Heart left ventricle (tissue), 16 donors: ENCODE measurements at regions not wholly inside any gene's neighbourhood (a gene's known extent, or its start where the extent isn't known, plus 50 kb on each side); places are given as distances from the start of the nearest gene placed in this dataset.

Experiments used
- ATAC-seq, 4 donors: fragments of 200-7000 bp; cut with Tn5 transposase; one replicate each; pipeline ENCODE4 v1.9.1; 2020 to 2022; ENCODE audit warnings: moderate library complexity in 4 of 4, mild to moderate bottlenecking in 3 of 4, moderate number of reproducible peaks in 1 of 4
- DNase-seq, 5 donors: peaks; one replicate each; pipeline ENCODE4 v3.0.0-alpha.2; 2020
- H3K27ac ChIP-seq, 12 donors: fragments of 200-600 bp; sonication (generic) in 4 of 12; one replicate each; pipeline versions ENCODE4 v1.5.0 to v1.8.0; 2016 to 2022; ENCODE audit warnings: mild to moderate bottlenecking in 2 of 12
- H3K27me3 ChIP-seq, 9 donors: fragments of 200-600 bp; sonication (generic) in 2 of 9; one replicate each; pipeline versions ENCODE4 v1.5.1 to v1.8.0; 2016 to 2022; ENCODE audit warnings: mild to moderate bottlenecking in 3 of 9
- H3K36me3 ChIP-seq, 9 donors: fragments of 200-600 bp; sonication (generic) in 2 of 9; one replicate each; pipeline versions ENCODE4 v1.5.0 to v1.8.0; 2018 to 2022; ENCODE audit warnings: mild to moderate bottlenecking in 2 of 9
- H3K4me1 ChIP-seq, 12 donors: fragments of 200-600 bp; sonication (generic) in 4 of 12; one replicate each; pipeline versions ENCODE4 v1.5.0 to v1.8.0; 2016 to 2022; ENCODE audit warnings: mild to moderate bottlenecking in 3 of 12
- H3K4me3 ChIP-seq, 12 donors: fragments of 200-600 bp; sonication (generic) in 4 of 12; one replicate each; pipeline versions ENCODE4 v1.5.0 to v1.8.0; 2017 to 2022; ENCODE audit warnings: mild to moderate bottlenecking in 9 of 12, moderate library complexity in 4 of 12
- H3K9me3 ChIP-seq, 12 donors: fragments of 200-600 bp; sonication (generic) in 4 of 12; one replicate each; pipeline versions ENCODE4 v1.5.0 to v1.8.0; 2016 to 2022; ENCODE audit warnings: mild to moderate bottlenecking in 1 of 12
- CTCF ChIP-seq, 12 donors: fragments of 200-600 bp; sonication (generic) in 4 of 12; IDR thresholded peaks; one replicate each; pipeline versions ENCODE4 v1.5.0 to v1.8.0; 2018 to 2022; ENCODE audit warnings: antibody characterized with exemption in 12 of 12, mild to moderate bottlenecking in 5 of 12
- POLR2A ChIP-seq, 2 donors: fragments of 450-650 bp; IDR thresholded peaks; one replicate each; pipeline ENCODE4 v1.6.1; 2017; ENCODE audit warnings: antibody characterized with exemption in 2 of 2, mild to moderate bottlenecking in 2 of 2, moderate library complexity in 2 of 2
- WGBS, 4 donors: extraction: QIAGEN DNeasy Blood & Tissue Kit in 2 of 4; methylation state at CpG; one replicate each; pipeline versions ENCODE4 v1.1.5 to v1.1.7; 2013 to 2018; 5-methylcytosine and 5-hydroxymethylcytosine counted together
- intact Hi-C, 10 donors: fragments of 100-400 bp; cut with DNase I; formaldehyde crosslinking; loops; one replicate each; pipeline versions ENCODE4 v1.11.1 to v1.14.2; 2022
- donor health status: ischemic (EF 13 %, LVEDD 7.1; RV severe dilation, severe dysfunction).
- donor health status: healthy with polysubstance abuse.
- donor health status: DM: no; HTN: yes; CAD: no.
- donor health status: DM: no; HTN: no; CAD: no.
- donor health status: ischemic (EF 25% LVEDD 6.9; RV normal size, moderate dysfunction).
- donor health status: ischemic (EF 25% LVEDD 5.7; RV mildly dilated, moderate dysfunction).
- donor health status: healthy.
- donor health status: DM: yes; HTN: yes; CAD: no.
- donor health status: ischemic (EF 35%, LVEDD 5.7; RV mildly dilated, moderate dysfunction).
- donor health status: nonischemic (EF 11% LVEDD 7.7; RV severe dilation, severe dysfunction).
- donor health status: DM: yes; HTN: yes; CAD: no.
- donor health status: PGD.
- donor health status: ischemic (EF 29% LVEDD 5.4; RV normal size, mild dysfunction).
- donor health status: nonischemic (EF 23%, LVEDD 6.1; RV moderate dilation, normal function).

DNA sequence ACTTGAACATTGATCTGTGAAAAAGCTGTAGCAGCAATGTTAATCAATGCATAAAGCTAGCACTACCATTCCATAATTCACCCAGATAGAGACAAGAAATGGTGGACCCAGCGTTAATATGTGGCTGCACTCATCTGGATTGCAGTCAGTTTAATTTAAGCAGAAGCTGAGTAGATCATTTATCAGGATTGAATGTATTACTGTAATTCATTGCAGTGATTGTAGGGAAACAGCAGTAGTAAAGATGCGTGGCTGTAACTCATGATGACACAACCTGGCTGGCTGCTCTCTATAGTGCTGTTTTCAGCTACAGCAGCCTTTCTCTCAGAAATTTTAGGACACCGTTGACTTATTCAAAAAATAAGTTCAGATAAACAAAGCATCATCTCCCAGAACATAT, 499.5 kb upstream of the SLITRK6 start:
- Histone ChIP-seq H3K36me3 (no peaks in the 10 kb centered on the region), H3K27ac (no peak overlapping the region), H3K9me3 (no peaks in the 10 kb centered on the region), H3K4me1 (no peaks in the 10 kb centered on the region), H3K27me3 (no peaks in the 10 kb centered on the region), H3K4me3 (no peak overlapping the region)
- intact Hi-C loops: no loop called here
- DNase-seq (no peak), ATAC-seq (no peak)
- WGBS, 4 donors: 72 to 78% (median 74%) methylated on average over 3 of the region's 3 CpGs
- TF ChIP-seq CTCF (IDR thresholded peaks at IDR 0.05) (no peak), POLR2A (IDR thresholded peaks at IDR 0.05) (no peak)

GRCh38 chr13:86299128-86299527, 499.9 kb upstream of the SLITRK6 start:
- Histone ChIP-seq H3K27ac (no peak overlapping the region), H3K4me1 (no peaks in the 10 kb centered on the region), H3K4me3 (no peak overlapping the region), H3K36me3 (no peaks in the 10 kb centered on the region), H3K9me3 (no peaks in the 10 kb centered on the region), H3K27me3 (no peaks in the 10 kb centered on the region)
- ATAC-seq (no peak), DNase-seq (no peak)
- intact Hi-C loops: no loop called here
- TF ChIP-seq CTCF (IDR thresholded peaks at IDR 0.05) (no peak), POLR2A (IDR thresholded peaks at IDR 0.05) (no peak)
- WGBS, 4 donors: 73 to 83% (median 81%) methylated on average over 2 of the region's 2 CpGs

GRCh38 chr13:86309881-86310280, 510.7 kb upstream of the SLITRK6 start:
- intact Hi-C loops: no loop called here
- no peaks in the 10 kb centered on the region for H3K36me3 ChIP-seq
- no peaks in the 10 kb centered on the region for H3K9me3 ChIP-seq
- WGBS, 4 donors: 72 to 84% (median 80%) methylated on average over 1 of the region's 1 CpG
- H3K27me3 ChIP-seq: no peaks in the 10 kb centered on the region
- ATAC-seq: no peak
- TF ChIP-seq POLR2A (IDR thresholded peaks at IDR 0.05) (no peak), CTCF (IDR thresholded peaks at IDR 0.05) (no peak)
- no peak overlapping the region for H3K4me3 ChIP-seq
- DNase-seq: no peak
- no peak overlapping the region for H3K27ac ChIP-seq
- H3K4me1 ChIP-seq: no peaks in the 10 kb centered on the region

- Histone ChIP-seq H3K27me3 (no peaks in the 10 kb centered on the region), H3K36me3 (no peaks in the 10 kb centered on the region), H3K4me3 (no peak overlapping the region), H3K9me3 (peaks cover 0 to 4% (median 0%) of the 10 kb centered on the region in 12 donors), H3K4me1 (no peaks in the 10 kb centered on the region), H3K27ac (no peak overlapping the region)
- intact Hi-C loops: no loop called here
- ATAC-seq (no peak), DNase-seq (no peak)
- TF ChIP-seq POLR2A (IDR thresholded peaks at IDR 0.05) (no peak), CTCF (IDR thresholded peaks at IDR 0.05) (no peak)
- WGBS, 4 donors: 79 to 97% (median 84%) methylated on average over 1 of the region's 1 CpG
These were observed 514.2 kb upstream of the SLITRK6 start for GRCh38 chr13:86313421-86313820.
